ENCODE measurements at regions not wholly inside any gene's neighbourhood (a gene's known extent, or its start where the extent isn't known, plus 50 kb on each side); places are given as distances from the start of the nearest gene placed in this dataset.

GRCh38 chr5:166369346-166369745 is 1922.1 kb upstream of the WWC1 start:
- DNase-seq (ENCODE audit: low read depth, low spot score) = no peak
- H3K27ac ChIP-seq (ENCODE audit: low read length) = no peak overlapping the region
- no CpG with 5 or more reads among the region's 2 CpGs for WGBS (ENCODE audit: insufficient coverage, insufficient read length)

GRCh38 chr5:166369807-166370206 is 1921.6 kb upstream of the WWC1 start:
- Histone ChIP-seq H3K36me3 (ENCODE audit: control insufficient read depth, insufficient read depth, low read length) (no peaks in the 10 kb centered on the region), H3K9me3 (ENCODE audit: control insufficient read depth, insufficient read depth, low read length) (no peaks in the 10 kb centered on the region), H3K27me3 (ENCODE audit: control insufficient read depth, insufficient read depth, low read length) (no peaks in the 10 kb centered on the region), H3K4me3 (ENCODE audit: low read length) (no peak overlapping the region), H3K27ac (ENCODE audit: low read length) (no peak overlapping the region), H3K4me1 (ENCODE audit: control insufficient read depth, insufficient read depth, low read length) (no peaks in the 10 kb centered on the region; the same call in 1 of the 2 replicates)
- no CpG with 5 or more reads among the region's 2 CpGs for WGBS (ENCODE audit: insufficient coverage, insufficient read length)
- DNase-seq (ENCODE audit: low read depth, low spot score) = no peak

More at GRCh38 chr5:166369346-166369745, 1922.1 kb upstream of the WWC1 start:
- H3K4me1 ChIP-seq (ENCODE audit: control insufficient read depth, insufficient read depth, low read length) = no peaks in the 10 kb centered on the region; the same call in 1 of the 2 replicates
- H3K36me3 ChIP-seq (ENCODE audit: control insufficient read depth, insufficient read depth, low read length) = no peaks in the 10 kb centered on the region
- H3K4me3 ChIP-seq (ENCODE audit: low read length) = no peak overlapping the region
- no peaks in the 10 kb centered on the region for H3K27me3 ChIP-seq (ENCODE audit: control insufficient read depth, insufficient read depth, low read length)
- H3K9me3 ChIP-seq (ENCODE audit: control insufficient read depth, insufficient read depth, low read length) = no peaks in the 10 kb centered on the region

- no peak overlapping the region for H3K4me3 ChIP-seq (ENCODE audit: low read length)
- no peak overlapping the region for H3K27ac ChIP-seq (ENCODE audit: low read length)
Observed at GRCh38 chr5:166370928-166371690, 1920.3 kb upstream of the WWC1 start.

GRCh38 chr5:166373817-166374216 is 1917.6 kb upstream of the WWC1 start:
- H3K36me3 ChIP-seq (ENCODE audit: control insufficient read depth, insufficient read depth, low read length) = no peaks in the 10 kb centered on the region
- peaks cover 2% of the 10 kb centered on the region; the same call in 1 of the 2 replicates for H3K9me3 ChIP-seq (ENCODE audit: control insufficient read depth, insufficient read depth, low read length)
- no peak overlapping the region for H3K27ac ChIP-seq (ENCODE audit: low read length)
- H3K27me3 ChIP-seq (ENCODE audit: control insufficient read depth, insufficient read depth, low read length) = no peaks in the 10 kb centered on the region
- H3K4me1 ChIP-seq (ENCODE audit: control insufficient read depth, insufficient read depth, low read length) = no peaks in the 10 kb centered on the region; the same call in none of the 2 replicates
- no CpG with 5 or more reads among the region's 2 CpGs for WGBS (ENCODE audit: insufficient coverage, insufficient read length)
- H3K4me3 ChIP-seq (ENCODE audit: low read length) = no peak overlapping the region
- no peak for DNase-seq (ENCODE audit: low read depth, low spot score)

More at GRCh38 chr5:166370928-166371690, 1920.3 kb upstream of the WWC1 start:
- DNase-seq (ENCODE audit: low read depth, low spot score) = no peak
- WGBS (ENCODE audit: insufficient coverage, insufficient read length) = no CpG with 5 or more reads among the region's 6 CpGs
- Histone ChIP-seq H3K27me3 (ENCODE audit: control insufficient read depth, insufficient read depth, low read length) (no peaks in the 10 kb centered on the region), H3K36me3 (ENCODE audit: control insufficient read depth, insufficient read depth, low read length) (no peaks in the 10 kb centered on the region), H3K9me3 (ENCODE audit: control insufficient read depth, insufficient read depth, low read length) (no peaks in the 10 kb centered on the region), H3K4me1 (ENCODE audit: control insufficient read depth, insufficient read depth, low read length) (no peaks in the 10 kb centered on the region; the same call in 1 of the 2 replicates)

- Histone ChIP-seq H3K9me3 (ENCODE audit: control insufficient read depth, insufficient read depth, low read length) (peaks cover 2% of the 10 kb centered on the region; the same call in 1 of the 2 replicates), H3K4me1 (ENCODE audit: control insufficient read depth, insufficient read depth, low read length) (no peaks in the 10 kb centered on the region; the same call in 1 of the 2 replicates), H3K27ac (ENCODE audit: low read length) (no peak overlapping the region), H3K27me3 (ENCODE audit: control insufficient read depth, insufficient read depth, low read length) (no peaks in the 10 kb centered on the region), H3K36me3 (ENCODE audit: control insufficient read depth, insufficient read depth, low read length) (no peaks in the 10 kb centered on the region; the same call in 1 of the 2 replicates), H3K4me3 (ENCODE audit: low read length) (no peak overlapping the region)
- DNase-seq (ENCODE audit: low read depth, low spot score) = no peak
- WGBS (ENCODE audit: insufficient coverage, insufficient read length) = no CpG with 5 or more reads among the region's 6 CpGs
Observed at GRCh38 chr5:166377756-166378155, 1913.7 kb upstream of the WWC1 start.

GRCh38 chr5:166379517-166379916 is 1911.9 kb upstream of the WWC1 start:
- no peak overlapping the region for H3K27ac ChIP-seq (ENCODE audit: low read length)
- no CpG with 5 or more reads among the region's 11 CpGs for WGBS (ENCODE audit: insufficient coverage, insufficient read length)
- peaks cover 2% of the 10 kb centered on the region; the same call in 1 of the 2 replicates for H3K9me3 ChIP-seq (ENCODE audit: control insufficient read depth, insufficient read depth, low read length)
- no peaks in the 10 kb centered on the region; the same call in 1 of the 2 replicates for H3K4me1 ChIP-seq (ENCODE audit: control insufficient read depth, insufficient read depth, low read length)
- no peak overlapping the region for H3K4me3 ChIP-seq (ENCODE audit: low read length)
- H3K36me3 ChIP-seq (ENCODE audit: control insufficient read depth, insufficient read depth, low read length) = no peaks in the 10 kb centered on the region; the same call in 1 of the 2 replicates
- no peak for DNase-seq (ENCODE audit: low read depth, low spot score)
- H3K27me3 ChIP-seq (ENCODE audit: control insufficient read depth, insufficient read depth, low read length) = no peaks in the 10 kb centered on the region

- DNase-seq (ENCODE audit: low read depth, low spot score) = peak; percentile 50
- Histone ChIP-seq H3K9me3 (ENCODE audit: control insufficient read depth, insufficient read depth, low read length) (peaks cover 2% of the 10 kb centered on the region; the same call in 1 of the 2 replicates), H3K27me3 (ENCODE audit: control insufficient read depth, insufficient read depth, low read length) (no peaks in the 10 kb centered on the region), H3K27ac (ENCODE audit: low read length) (no peak overlapping the region), H3K4me1 (ENCODE audit: control insufficient read depth, insufficient read depth, low read length) (no peaks in the 10 kb centered on the region; the same call in 1 of the 2 replicates), H3K4me3 (ENCODE audit: low read length) (no peak overlapping the region), H3K36me3 (ENCODE audit: control insufficient read depth, insufficient read depth, low read length) (no peaks in the 10 kb centered on the region; the same call in 1 of the 2 replicates)
- WGBS (ENCODE audit: insufficient coverage, insufficient read length) = no CpG with 5 or more reads among the region's 4 CpGs
Observed at GRCh38 chr5:166382031-166382430, 1909.4 kb upstream of the WWC1 start.

GRCh38 chr5:166398131-166398530 is 1893.3 kb upstream of the WWC1 start:
- WGBS (ENCODE audit: insufficient coverage, insufficient read length) = no CpG with 5 or more reads among the region's 3 CpGs
- Histone ChIP-seq H3K4me1 (ENCODE audit: control insufficient read depth, insufficient read depth, low read length) (no peaks in the 10 kb centered on the region), H3K27ac (ENCODE audit: low read length) (no peak overlapping the region), H3K9me3 (ENCODE audit: control insufficient read depth, insufficient read depth, low read length) (no peaks in the 10 kb centered on the region), H3K4me3 (ENCODE audit: low read length) (no peak overlapping the region), H3K36me3 (ENCODE audit: control insufficient read depth, insufficient read depth, low read length) (no peaks in the 10 kb centered on the region), H3K27me3 (ENCODE audit: control insufficient read depth, insufficient read depth, low read length) (no peaks in the 10 kb centered on the region)
- DNase-seq (ENCODE audit: low read depth, low spot score) = no peak

GRCh38 chr5:166399781-166400180 is 1891.7 kb upstream of the WWC1 start:
- no peak for DNase-seq (ENCODE audit: low read depth, low spot score)
- H3K4me3 ChIP-seq (ENCODE audit: low read length) = no peak overlapping the region
- H3K4me1 ChIP-seq (ENCODE audit: control insufficient read depth, insufficient read depth, low read length) = no peaks in the 10 kb centered on the region
- WGBS (ENCODE audit: insufficient coverage, insufficient read length) = no CpG with 5 or more reads among the region's 2 CpGs
- no peaks in the 10 kb centered on the region for H3K27me3 ChIP-seq (ENCODE audit: control insufficient read depth, insufficient read depth, low read length)
- H3K27ac ChIP-seq (ENCODE audit: low read length) = no peak overlapping the region
- H3K9me3 ChIP-seq (ENCODE audit: control insufficient read depth, insufficient read depth, low read length) = no peaks in the 10 kb centered on the region
- no peaks in the 10 kb centered on the region for H3K36me3 ChIP-seq (ENCODE audit: control insufficient read depth, insufficient read depth, low read length)

- no peak for DNase-seq (ENCODE audit: low read depth, low spot score)
- Histone ChIP-seq H3K27ac (ENCODE audit: low read length) (no peak overlapping the region), H3K4me3 (ENCODE audit: low read length) (no peak overlapping the region), H3K27me3 (ENCODE audit: control insufficient read depth, insufficient read depth, low read length) (no peaks in the 10 kb centered on the region), H3K4me1 (ENCODE audit: control insufficient read depth, insufficient read depth, low read length) (no peaks in the 10 kb centered on the region), H3K9me3 (ENCODE audit: control insufficient read depth, insufficient read depth, low read length) (no peaks in the 10 kb centered on the region), H3K36me3 (ENCODE audit: control insufficient read depth, insufficient read depth, low read length) (no peaks in the 10 kb centered on the region)
- whole genome bisulfite sequencing (ENCODE audit: insufficient coverage, insufficient read length) = no CpG with 5 or more reads among the region's 4 CpGs
Observed at GRCh38 chr5:166401391-166401790, 1890.1 kb upstream of the WWC1 start.
